ENCODE measurements at regions not wholly inside any gene's neighbourhood (a gene's known extent, or its start where the extent isn't known, plus 50 kb on each side); places are given as distances from the start of the nearest gene placed in this dataset.

- no peaks in the 10 kb centered on the region for H3F3A ChIP-seq (replicated peaks; ENCODE audit: low read depth)
- peaks cover 11% of the 10 kb centered on the region for H3K9me3 Mint-ChIP-seq
- no peaks in the 10 kb centered on the region; the same call in 1 of the 2 replicates for H3K36me3 ChIP-seq (ENCODE audit: insufficient read depth)
- peaks cover 21% of the 10 kb centered on the region for H3K4me1 Mint-ChIP-seq
- H3K9me2 ChIP-seq (ENCODE audit: insufficient read depth), result peaks cover 11% of the 10 kb centered on the region; the same call in 1 of the 2 replicates
- no peak overlapping the region for H3K4me3 ChIP-seq
- no peak overlapping the region for H3K27ac ChIP-seq (ENCODE audit: low read depth)
- H3K4me3 Mint-ChIP-seq, result no peak overlapping the region
- peaks cover 22% of the 10 kb centered on the region for H3K4me1 ChIP-seq (ENCODE audit: insufficient read depth)
- TF ChIP-seq NANOG (IDR thresholded peaks at IDR 0.05; ENCODE audit: borderline replicate concordance), result no peak
- TF ChIP-seq EZH2 (IDR thresholded peaks at IDR 0.05; ENCODE audit: low read depth, unreplicated experiment), result no peak
- no peak for TF ChIP-seq ZNF114 (CRISPR knock-in tag; IDR thresholded peaks at IDR 0.05)
- TF ChIP-seq POLR2AphosphoS5 (IDR thresholded peaks at IDR 0.05; ENCODE audit: low read depth), result no peak
- no peak for TF ChIP-seq STAT1 (IDR thresholded peaks at IDR 0.05; ENCODE audit: unreplicated experiment)
- no peak for TF ChIP-seq JUNB (IDR thresholded peaks at IDR 0.05; ENCODE audit: unreplicated experiment)
- TF ChIP-seq CREB1 (CRISPR knock-in tag; IDR thresholded peaks at IDR 0.05; ENCODE audit: low read depth), result no peak
- no peak for TF ChIP-seq REST (IDR thresholded peaks at IDR 0.05; ENCODE audit: unreplicated experiment)
- no peak for TF ChIP-seq ETS1 (IDR thresholded peaks at IDR 0.05)
- no peak for TF ChIP-seq EZH2phosphoT487 (IDR thresholded peaks at IDR 0.05; ENCODE audit: unreplicated experiment)
- TF ChIP-seq ZNF462 (CRISPR knock-in tag; IDR thresholded peaks at IDR 0.05), result no peak
- TF ChIP-seq CTCF (conservative IDR thresholded peaks at IDR 0.05; ENCODE audit: low read depth in 2 of 2), result no peak
- no peak for TF ChIP-seq ZNF331 (CRISPR knock-in tag; IDR thresholded peaks at IDR 0.05; ENCODE audit: low read depth)
- H3K36me3 Mint-ChIP-seq (ENCODE audit: low read depth), result peaks cover 5% of the 10 kb centered on the region; the same call in 2 of the 3 replicates
- no peak overlapping the region for H3K4me2 ChIP-seq
- no peaks in the 10 kb centered on the region for H3K79me2 ChIP-seq (replicated peaks; ENCODE audit: insufficient read depth)
- H4K20me1 ChIP-seq (replicated peaks; ENCODE audit: insufficient read depth), result no peaks in the 10 kb centered on the region
- no peaks in the 10 kb centered on the region for H3K27me3 ChIP-seq (ENCODE audit: insufficient read depth)
- H2AFZ ChIP-seq, result no peak overlapping the region
- DNase-seq (ENCODE audit: low spot score) (no peak), ATAC-seq (no peak)
- no peak overlapping the region for H3K27ac Mint-ChIP-seq
- H3K27me3 Mint-ChIP-seq (ENCODE audit: insufficient read depth, low read depth, poor library complexity), result peaks cover 14% of the 10 kb centered on the region
Observed at GRCh38 chr16:5187402-5187952, 89.9 kb upstream of the EEF2KMT start.
